ENCODE measurements at regions not wholly inside any gene's neighbourhood (a gene's known extent, or its start where the extent isn't known, plus 50 kb on each side); places are given as distances from the start of the nearest gene placed in this dataset.

- TF ChIP-seq, protein P1, sequence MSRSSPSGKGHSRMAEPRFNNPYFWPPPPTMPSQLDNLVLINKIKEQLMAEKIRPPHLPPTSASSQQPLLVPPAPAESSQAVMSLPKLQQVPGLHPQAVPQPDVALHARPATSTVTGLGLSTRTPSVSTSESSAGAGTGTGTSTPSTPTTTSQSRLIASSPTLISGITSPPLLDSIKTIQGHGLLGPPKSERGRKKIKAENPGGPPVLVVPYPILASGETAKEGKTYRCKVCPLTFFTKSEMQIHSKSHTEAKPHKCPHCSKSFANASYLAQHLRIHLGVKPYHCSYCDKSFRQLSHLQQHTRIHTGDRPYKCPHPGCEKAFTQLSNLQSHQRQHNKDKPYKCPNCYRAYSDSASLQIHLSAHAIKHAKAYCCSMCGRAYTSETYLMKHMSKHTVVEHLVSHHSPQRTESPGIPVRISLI (CRISPR knock-in tag; IDR thresholded peaks at IDR 0.05; ENCODE audit: borderline replicate concordance), result no peak
- TF ChIP-seq ZNF792 (CRISPR knock-in tag; IDR thresholded peaks at IDR 0.05) (no peak), JUN (CRISPR knock-in tag; IDR thresholded peaks at IDR 0.05) (no peak), ZNF3 (CRISPR knock-in tag; IDR thresholded peaks at IDR 0.05) (no peak), CTCF (CRISPR knock-in tag; IDR thresholded peaks at IDR 0.05) (no peak)
- TF ChIP-seq, protein P2, sequence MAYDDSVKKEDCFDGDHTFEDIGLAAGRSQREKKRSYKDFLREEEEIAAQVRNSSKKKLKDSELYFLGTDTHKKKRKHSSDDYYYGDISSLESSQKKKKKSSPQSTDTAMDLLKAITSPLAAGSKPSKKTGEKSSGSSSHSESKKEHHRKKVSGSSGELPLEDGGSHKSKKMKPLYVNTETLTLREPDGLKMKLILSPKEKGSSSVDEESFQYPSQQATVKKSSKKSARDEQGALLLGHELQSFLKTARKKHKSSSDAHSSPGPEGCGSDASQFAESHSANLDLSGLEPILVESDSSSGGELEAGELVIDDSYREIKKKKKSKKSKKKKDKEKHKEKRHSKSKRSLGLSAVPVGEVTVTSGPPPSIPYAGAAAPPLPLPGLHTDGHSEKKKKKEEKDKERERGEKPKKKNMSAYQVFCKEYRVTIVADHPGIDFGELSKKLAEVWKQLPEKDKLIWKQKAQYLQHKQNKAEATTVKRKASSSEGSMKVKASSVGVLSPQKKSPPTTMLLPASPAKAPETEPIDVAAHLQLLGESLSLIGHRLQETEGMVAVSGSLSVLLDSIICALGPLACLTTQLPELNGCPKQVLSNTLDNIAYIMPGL (CRISPR knock-in tag; IDR thresholded peaks at IDR 0.05; ENCODE audit: borderline replicate concordance in 1 of 2, low read depth in 1 of 2), result no peak
Measured at GRCh38 chr4:176584031-176584606, 208.6 kb downstream of the VEGFC start.
